Activated naive CD4-positive, alpha-beta T cell treated with anti-CD3 and anti-CD28 coated beads, Interleukin-2, amount 50 U/mL, for 72 hours (primary cell): ENCODE measurements at regions not wholly inside any gene's neighbourhood (a gene's known extent, or its start where the extent isn't known, plus 50 kb on each side); places are given as distances from the start of the nearest gene placed in this dataset.
"Not testable (repeated sequence)": the region's sequence is repeated elsewhere in the genome, so short reads cannot be mapped to it uniquely, and the experiment has no call there.

Experiments
- ATAC-seq, 2 donors: fragments of 150-1000 bp; cut with Tn5 transposase; 2 replicates each; pipeline ENCODE4 v1.10.0; 2021; ENCODE audit warnings: mild to moderate bottlenecking in 2 of 2, moderate library complexity in 2 of 2
- DNase-seq, 2 donors: peaks; one replicate each; pipeline ENCODE4 v3.0.0; 2021 to 2022; ENCODE audit warnings: low spot score in 2 of 2
- H3K27ac Mint-ChIP-seq, 2 donors: one replicate each; pipeline ENCODE4 v1.8.0; 2022; ENCODE audit warnings: mild to moderate bottlenecking in 2 of 2, mixed read lengths in 2 of 2
- H3K36me3 Mint-ChIP-seq, 2 donors: one replicate each; pipeline ENCODE4 v1.8.0; 2022; ENCODE audit warnings: mixed read lengths in 2 of 2
- H3K9me3 Mint-ChIP-seq, 2 donors: one replicate each; pipeline ENCODE4 v1.8.0; 2022; ENCODE audit warnings: mixed read lengths in 2 of 2

DNA sequence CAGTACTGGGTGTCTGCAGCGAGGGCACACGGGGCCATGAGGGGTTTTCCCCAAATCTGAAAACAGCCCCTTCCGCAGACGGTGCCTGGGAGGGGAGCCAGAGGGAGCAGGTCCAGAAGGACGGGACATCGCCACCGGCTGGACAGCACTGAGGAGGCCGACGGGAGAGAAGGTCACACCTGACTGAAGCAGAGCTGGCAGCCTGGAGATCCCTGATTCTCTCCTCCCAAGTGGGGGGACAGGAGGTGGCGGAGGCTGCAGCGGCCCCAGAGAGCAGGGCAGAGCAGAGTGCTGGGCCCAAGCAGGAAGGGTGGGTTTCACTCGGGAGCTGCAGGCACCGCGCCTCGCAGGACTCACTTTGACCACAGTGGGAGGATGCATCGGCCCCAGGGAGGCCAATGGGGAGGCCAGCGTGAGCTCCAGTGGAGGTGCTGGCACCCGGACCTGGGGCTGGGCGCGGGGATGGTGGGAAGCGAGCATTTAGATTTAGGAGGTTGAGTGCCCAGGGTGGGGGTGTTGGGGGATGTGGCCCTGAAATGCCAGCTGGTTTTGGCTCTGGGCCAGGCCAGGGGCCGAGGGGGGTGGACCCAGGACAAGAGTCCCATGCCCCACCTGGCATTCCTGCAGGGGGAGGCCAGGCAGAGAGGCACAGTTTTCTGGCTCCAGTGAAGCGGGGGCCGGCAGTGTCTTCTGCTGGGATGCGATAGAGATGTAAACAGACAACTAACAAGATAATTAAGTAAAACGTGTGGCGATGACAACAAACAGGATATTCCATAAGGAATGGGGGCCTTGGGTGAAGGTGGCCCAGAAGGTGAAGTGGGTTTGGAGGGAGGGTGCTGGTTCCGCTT is 92.3 kb upstream of the FGF3 start:
- no peaks in the 10 kb centered on the region for H3K36me3 Mint-ChIP-seq
- no peak overlapping the region for H3K27ac Mint-ChIP-seq
- DNase-seq = no peak
- no peaks in the 10 kb centered on the region for H3K9me3 Mint-ChIP-seq
- ATAC-seq = no peak

DNA sequence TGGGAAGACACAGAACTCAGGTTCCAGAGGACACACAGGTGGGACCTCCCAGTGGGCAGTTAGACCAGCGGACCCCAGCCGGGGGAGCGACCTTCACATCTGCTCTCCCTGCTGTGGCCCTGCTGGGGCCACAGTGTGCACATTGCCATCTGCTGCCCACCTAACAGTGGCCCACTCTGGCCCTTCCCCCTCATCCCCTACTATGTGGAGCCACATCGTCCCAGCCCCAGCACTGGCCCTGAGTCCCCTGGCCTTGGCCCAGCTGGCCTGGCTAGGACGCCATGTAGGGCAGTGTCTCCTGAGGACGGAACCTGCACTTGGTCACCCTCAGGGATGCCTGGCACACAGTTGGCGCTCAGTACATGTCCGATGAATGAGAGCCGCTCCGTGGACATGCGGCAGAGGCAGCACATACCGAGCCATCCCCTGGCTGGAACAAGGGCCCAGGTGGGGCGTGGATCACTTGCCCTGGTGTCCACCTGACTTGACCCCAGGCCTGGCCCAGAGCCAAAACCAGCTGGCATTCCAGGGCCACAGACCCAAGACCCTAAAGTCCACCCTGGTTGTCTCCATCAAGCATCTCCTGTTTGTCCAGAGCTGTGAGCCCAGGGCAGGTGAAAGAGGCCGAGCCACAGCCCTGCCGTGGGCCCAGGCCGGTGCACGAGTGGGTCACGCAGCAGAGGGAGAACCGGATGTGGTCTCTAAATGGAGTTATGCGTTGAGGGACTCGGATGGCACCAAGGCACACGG is 93.1 kb upstream of the FGF3 start:
- Mint-ChIP-seq H3K9me3 (no peaks in the 10 kb centered on the region), H3K27ac (no peak overlapping the region), H3K36me3 (no peaks in the 10 kb centered on the region)
- ATAC-seq = no peak
- DNase-seq = no peak

DNA sequence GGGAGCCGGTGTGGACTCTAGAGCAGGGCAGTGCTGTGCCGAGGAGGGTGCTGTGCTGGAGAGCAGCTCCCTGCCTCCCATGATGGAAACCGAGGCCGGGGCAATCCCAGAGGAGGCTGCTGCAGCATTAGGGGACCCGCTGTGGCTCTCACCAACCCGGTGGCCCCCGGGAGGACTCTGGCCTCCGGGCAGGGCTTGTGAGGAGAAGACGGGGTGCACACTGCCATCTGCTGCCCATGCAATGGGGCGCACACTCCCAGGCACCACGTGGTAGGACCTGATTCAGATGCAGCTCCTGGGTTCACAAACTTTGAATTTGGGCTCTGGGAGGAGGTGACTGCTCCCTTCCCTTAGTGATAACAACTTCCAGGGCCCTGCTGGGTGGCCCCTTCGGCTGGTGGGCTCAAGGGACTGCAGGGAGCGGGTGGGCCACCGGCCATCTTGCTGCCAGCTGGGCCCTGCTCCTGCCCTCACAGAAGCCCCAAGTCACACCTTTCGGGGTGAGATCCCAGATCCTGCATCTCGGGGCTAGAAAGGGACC is 93.8 kb upstream of the FGF3 start:
- Mint-ChIP-seq H3K9me3 (no peaks in the 10 kb centered on the region), H3K27ac (no peak overlapping the region), H3K36me3 (no peaks in the 10 kb centered on the region)
- DNase-seq (no peak), ATAC-seq (peak; percentile 52 to 65)

DNA sequence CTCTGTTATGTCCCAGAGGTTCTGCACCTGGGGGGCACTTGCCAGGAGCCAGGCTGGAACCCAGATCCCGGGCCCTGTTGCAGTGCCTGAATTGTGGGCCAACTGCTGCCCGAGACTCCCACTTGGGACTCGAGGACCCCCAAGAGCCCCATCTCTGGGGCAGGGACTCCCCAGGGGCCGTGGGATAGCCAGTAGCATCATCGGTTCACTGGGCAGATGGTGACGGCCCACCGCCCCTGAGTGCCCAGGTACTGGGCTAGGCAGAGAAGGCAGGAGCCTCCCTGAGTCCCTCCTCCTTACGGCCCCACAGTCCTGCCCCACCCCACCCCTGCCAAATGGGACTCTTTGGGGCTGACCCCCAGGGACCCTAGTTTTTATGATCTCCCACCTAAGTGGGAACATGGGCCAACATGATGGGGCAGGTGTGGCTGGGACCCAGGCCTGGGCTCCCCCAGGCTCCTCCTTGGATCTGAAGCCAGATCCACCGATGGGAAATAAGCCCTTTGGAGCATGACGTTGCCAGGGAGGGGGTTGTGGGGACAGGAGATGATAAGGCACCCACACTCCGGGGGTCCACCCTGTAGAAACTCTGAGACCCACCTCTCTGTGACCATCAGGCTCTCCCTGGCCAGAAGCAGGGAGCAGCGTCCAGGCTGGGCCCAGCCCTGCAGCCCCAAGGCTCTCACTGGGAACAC is 94.5 kb upstream of the FGF3 start:
- H3K9me3 Mint-ChIP-seq = no peaks in the 10 kb centered on the region
- ATAC-seq = no peak
- H3K36me3 Mint-ChIP-seq = no peaks in the 10 kb centered on the region
- no peak for DNase-seq
- no peak overlapping the region for H3K27ac Mint-ChIP-seq

DNA sequence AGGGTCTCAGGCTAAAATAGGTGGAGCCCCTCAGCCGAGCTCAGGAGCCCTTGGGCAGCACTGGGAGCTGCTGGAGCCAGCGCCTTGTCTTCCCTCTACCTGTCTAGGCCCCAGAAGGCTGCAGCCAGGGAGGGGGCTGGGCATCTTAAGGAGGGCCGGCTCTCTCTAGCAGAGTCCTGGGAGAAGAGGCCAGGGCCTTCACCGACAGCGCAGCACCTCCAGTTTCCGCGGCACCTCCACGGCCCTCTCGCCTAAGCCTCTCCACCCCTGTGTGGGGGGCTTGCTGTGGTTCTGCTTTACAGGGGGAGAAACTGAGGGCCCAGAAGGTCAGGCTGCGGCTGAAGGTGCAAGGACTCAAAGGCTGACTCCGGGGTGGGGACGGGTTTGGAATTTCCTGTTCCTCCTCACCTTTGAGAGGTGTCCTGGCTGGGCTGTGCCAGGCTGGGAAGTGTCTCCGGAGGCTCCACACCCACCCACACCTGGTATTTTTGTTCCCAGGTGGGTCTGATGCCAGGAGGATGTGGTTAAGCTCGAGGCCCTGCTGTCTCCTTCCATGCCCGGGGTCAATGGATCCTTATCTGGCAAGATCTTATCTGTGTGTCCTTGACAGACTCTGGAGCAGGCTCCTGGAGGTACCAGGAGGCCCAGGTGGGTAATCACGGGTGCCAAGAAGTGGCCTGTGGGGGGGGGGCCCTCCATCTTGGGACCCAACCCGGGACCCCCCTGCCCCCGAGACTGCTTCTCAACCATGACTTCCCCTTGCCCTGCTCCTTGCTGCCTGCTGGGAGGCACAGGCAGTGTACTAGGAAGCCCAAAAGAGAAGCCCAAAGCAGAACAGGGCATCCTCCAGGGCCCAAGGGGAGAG is 95.3 kb upstream of the FGF3 start:
- no peak for DNase-seq

DNA sequence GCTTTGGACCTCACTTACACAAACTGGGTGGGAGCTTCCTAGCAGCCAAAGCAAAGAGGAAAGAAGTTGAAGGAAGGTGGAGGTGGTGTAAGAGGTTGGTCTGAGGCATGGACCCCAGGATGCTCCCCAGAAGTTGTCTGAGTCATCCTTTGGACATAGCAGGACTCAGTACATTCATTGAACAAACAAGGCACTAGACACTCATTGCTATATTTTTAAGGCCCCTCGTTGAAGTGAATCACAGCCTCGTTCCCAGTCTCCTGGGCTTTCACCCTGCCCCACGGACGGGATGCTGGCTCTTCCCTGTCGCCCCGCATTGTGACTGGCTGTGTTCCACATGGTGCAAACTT is 95.9 kb upstream of the FGF3 start:
- ATAC-seq (no peak), DNase-seq (no peak)
- H3K36me3 Mint-ChIP-seq = no peaks in the 10 kb centered on the region
- no peaks in the 10 kb centered on the region for H3K9me3 Mint-ChIP-seq
- no peak overlapping the region for H3K27ac Mint-ChIP-seq

More for the DNA sequence above, 95.3 kb upstream of the FGF3 start:
- no peak for ATAC-seq
- H3K9me3 Mint-ChIP-seq = no peaks in the 10 kb centered on the region
- no peak overlapping the region for H3K27ac Mint-ChIP-seq
- H3K36me3 Mint-ChIP-seq = no peaks in the 10 kb centered on the region

DNA sequence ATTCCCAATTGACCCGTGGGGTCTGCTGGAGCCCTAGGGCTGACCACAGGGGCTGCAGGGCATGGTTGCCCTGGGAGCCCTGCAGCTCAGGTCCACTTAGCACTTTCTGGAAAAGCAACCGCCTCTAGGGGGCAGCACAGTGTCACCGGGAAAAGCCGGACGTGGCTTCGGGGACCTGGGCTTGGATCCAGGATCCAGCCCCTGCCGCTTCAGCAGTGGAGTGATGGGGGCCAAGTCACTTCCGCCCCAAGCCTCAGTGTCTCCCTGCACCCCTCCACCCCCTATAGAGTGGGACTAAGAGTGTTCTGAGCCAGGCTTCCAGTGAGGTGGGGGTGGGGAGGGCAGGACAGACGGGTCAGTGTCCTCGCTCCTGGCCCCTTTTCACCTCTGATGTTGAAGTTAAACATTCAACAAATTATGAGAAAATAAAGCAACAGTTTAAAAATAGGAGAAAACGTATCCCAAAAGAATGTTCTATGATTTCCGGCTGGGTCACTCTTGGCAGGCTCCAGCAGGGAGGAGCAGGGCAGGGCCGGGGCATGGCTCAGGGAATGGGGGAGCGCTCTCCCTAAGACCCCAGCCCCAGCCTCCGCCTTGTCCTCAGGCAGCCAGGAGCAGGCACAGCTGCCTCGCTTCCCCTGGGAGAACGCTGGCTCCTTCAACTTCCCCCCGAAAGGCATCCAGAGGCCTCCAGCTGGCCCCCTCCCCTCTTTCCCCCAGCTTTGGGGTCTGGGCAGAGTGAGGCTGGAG is 96.5 kb upstream of the FGF3 start:
- no peaks in the 10 kb centered on the region for H3K9me3 Mint-ChIP-seq
- ATAC-seq = peak in 1 of 2 donors; percentile 31
- DNase-seq = peak in 1 of 2 donors; percentile 72
- no peaks in the 10 kb centered on the region for H3K36me3 Mint-ChIP-seq
- no peak overlapping the region for H3K27ac Mint-ChIP-seq

DNA sequence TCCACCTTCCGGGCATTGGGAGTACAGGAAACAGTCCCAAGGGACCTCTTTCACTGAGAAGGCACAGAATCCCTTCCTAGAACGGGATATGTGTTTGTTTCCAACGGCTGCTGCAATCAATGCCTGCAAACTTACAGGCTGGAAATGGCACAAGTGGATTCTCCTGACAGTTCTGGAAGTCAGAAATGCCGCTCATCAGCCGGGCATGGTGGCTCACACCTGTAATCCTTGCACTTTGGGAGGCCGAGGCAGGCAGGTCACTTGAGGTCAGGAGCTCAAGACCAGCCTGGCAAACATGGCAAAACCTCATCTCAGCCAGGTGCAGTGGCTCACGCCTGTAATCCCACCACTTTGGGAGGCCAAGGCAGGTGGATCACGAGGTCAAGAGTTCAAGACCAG is 97.0 kb upstream of the FGF3 start:
- H3K27ac Mint-ChIP-seq, ATAC-seq, DNase-seq, H3K9me3 Mint-ChIP-seq, H3K36me3 Mint-ChIP-seq: not testable (repeated sequence)

DNA sequence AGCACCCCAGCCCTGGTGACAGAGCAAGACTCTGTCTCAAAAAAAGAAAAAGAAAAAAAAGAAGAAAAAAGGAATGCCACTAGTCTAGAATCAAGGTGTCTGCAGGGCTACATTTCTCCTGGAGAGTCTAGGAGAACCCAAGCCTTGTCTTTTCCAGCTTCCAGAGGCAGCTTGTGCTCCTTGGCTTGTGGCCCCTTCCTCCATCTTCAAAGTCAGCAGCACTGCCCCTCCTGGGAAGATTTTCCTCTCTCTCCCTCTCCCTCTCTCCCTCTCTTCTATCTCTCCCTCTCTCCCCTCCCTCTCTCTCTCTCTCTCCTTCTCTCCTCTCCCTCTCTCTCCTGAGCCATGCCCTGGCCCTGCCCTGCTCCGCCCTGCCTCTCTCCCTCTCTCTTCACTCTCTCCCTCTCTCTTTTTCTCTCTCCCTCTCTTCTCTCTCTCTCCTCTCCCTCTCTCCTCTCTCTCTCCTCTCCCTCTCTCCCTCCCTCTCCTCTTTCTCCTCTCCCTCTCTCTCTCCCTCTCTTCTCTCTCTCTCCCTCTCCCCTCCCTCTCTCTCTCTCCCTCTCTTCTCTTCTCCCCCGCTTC is 97.7 kb upstream of the FGF3 start:
- H3K27ac Mint-ChIP-seq = no peak overlapping the region
- no peaks in the 10 kb centered on the region for H3K9me3 Mint-ChIP-seq
- H3K36me3 Mint-ChIP-seq = no peaks in the 10 kb centered on the region
- ATAC-seq = no peak
- DNase-seq = no peak

DNA sequence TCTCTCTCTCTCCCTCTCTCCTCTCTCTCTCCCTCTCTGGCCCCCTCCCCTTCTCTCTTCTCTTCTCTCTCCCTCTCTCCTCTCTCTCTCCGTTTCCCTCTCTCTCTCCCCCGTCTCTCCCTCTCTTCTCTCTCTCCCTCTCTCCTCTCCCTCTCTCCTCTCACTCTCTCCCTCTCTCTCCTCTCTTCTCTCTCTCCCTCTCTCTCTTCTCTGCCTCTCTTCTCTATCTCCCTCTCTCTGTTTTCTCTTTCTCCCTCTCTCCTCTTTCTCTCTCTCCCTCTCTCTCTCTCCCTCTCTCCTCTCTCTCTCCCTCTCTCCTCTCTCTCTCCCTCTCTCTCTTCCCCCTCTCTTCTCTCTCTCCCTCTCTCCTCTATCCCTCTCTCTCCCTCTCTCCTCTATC is 98.3 kb upstream of the FGF3 start:
- ATAC-seq = no peak
- Mint-ChIP-seq H3K36me3 (no peaks in the 10 kb centered on the region), H3K9me3 (no peaks in the 10 kb centered on the region), H3K27ac (no peak overlapping the region)
- DNase-seq = no peak

DNA sequence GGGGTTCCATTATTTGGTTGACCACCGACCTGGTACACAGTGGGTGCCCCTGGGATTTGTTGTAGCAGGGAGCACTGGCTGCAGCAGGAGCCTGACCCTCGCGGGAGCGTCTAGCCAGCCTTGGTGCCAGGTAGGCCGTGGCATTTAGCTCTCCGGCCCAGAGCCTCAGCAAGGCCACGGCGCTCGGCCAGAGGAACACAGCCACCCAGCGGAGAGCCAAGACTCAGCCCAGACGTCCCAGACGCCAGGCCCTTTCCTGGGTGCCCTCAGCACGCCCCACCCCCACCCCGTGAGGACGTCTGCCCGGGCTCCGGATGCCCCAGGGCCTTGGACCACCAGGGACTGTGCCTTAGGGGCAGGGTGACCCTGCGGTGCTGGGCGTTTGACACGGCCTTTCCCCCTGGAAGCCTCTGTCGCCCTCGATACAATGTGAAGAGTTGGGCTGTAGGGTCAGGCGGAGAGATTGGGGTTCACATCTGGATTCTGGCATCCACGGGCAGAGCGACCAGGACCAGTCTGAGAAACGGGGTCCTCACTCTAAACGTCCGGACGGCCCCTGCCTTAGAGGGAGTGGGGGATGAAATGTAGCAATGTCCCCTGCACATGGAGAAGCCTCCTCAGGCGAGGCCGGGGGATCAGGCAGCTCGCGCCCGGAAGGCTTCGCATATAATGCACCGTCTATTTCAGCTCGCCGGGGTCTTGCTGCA is 99.2 kb upstream of the FGF3 start:
- Mint-ChIP-seq H3K9me3 (no peaks in the 10 kb centered on the region), H3K27ac (no peak overlapping the region), H3K36me3 (no peaks in the 10 kb centered on the region)
- ATAC-seq (peak in 1 of 2 donors; percentile 14), DNase-seq (peak in 1 of 2 donors; percentile 20)

DNA sequence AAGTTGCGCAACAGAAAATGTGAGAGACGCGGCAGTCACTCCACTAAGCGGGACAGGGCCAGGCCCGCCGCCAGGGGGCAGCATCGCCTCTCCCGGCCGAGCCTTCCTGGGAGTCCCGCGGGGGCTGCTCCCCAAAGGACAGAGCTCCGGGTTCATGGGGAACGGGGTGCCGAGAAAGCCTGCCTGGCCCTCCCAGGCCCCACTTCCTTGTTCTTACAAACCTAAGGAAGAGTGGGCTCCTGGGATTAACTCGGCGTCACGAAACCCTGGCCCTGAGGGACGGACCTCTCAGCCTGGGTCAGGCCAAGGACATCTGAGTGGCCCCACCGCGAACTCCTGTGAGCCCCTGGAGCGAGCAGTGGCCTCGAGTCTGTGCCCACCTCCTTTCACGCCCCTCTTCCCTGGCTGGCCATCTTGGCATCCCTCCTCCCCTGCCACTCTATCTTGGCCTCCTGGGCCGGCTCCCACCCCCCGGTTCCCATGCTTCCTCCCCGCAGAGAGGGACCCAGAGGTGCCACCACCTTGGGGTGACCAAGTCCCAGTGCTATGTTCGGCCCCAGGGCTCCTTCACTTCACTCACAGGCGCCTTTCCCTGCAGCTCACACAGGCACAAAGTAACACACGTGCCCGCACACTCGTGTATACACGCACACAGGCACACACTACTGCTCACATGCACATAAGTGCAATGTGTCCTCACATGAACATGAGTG is 99.9 kb upstream of the FGF3 start:
- peak; percentile 68 to 85 for ATAC-seq
- no peaks in the 10 kb centered on the region for H3K36me3 Mint-ChIP-seq
- no peaks in the 10 kb centered on the region for H3K9me3 Mint-ChIP-seq
- H3K27ac Mint-ChIP-seq = no peak overlapping the region
- DNase-seq = peak; percentile 59 to 86

DNA sequence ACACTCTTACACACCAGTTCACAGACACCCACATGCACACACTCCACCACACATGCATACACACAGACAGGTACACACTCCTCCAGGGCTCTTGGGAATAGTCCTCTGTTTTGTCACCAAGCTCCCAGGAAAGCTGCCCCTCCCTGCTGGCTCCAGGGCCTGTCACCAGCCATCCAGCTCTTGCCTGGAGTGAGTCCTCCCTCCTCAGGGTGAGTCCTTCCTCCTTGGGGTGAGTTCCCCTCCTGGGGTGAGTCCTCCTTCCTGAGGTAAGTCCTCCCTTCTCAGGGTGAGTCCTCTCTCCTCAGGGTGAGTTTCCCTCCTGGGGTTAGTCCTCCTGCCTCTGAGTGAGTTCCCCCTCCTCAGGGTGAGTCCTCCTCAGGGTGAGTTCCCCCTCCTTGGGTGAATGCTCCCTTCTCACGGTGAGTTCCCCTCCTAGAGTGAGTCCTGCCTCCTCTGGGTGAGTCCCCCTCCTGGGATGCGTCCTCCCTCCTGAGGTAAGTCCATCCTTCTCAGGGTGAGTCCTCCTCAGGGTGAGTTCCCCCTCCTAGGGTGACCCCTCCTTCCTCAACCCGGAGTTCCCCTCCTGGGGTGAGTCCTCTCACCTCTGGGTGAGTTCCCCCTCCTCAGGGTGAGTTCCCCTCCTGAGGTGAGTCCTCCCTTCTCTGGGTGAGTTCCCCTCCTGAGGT is 100.6 kb upstream of the FGF3 start:
- ATAC-seq (peak in 1 of 2 donors; percentile 44), DNase-seq (peak in 1 of 2 donors; percentile 49)
- no peak overlapping the region for H3K27ac Mint-ChIP-seq
- H3K9me3 Mint-ChIP-seq = no peaks in the 10 kb centered on the region
- H3K36me3 Mint-ChIP-seq = no peaks in the 10 kb centered on the region
